NCI-H2227 (cell line): ENCODE measurements at regions not wholly inside any gene's neighbourhood (a gene's known extent, or its start where the extent isn't known, plus 50 kb on each side); places are given as distances from the start of the nearest gene placed in this dataset.
"Not testable (repeated sequence)": the region's sequence is repeated elsewhere in the genome, so short reads cannot be mapped to it uniquely, and the experiment has no call there.

Source experiments
- DNase-seq: peaks from one replicate; lab custom pipeline; 2025; ENCODE audit not compliant: unreplicated experiment; lab: John Stamatoyannopoulos, UW

DNA sequence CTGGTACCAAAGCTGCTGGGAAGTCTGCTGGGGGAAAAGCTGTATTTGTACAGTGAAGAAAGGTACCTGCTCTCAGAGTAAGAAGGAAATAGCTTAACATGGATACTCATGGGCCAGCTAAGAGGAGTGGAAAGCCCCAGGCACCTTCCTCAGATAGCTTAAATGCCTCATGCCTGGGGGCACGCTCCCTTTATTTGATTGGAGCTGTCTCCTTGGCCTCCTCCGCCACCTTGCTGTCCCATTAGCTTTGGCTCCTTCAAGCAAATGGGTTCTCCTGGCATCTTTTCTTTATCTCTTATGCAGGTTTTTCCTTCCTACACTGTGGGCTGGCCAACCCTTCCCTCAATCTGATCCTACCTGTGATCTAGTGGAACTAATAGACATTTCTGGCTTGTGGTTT is 318.5 kb downstream of the SH2D4B start:
- DNase-seq, result no peak

DNA sequence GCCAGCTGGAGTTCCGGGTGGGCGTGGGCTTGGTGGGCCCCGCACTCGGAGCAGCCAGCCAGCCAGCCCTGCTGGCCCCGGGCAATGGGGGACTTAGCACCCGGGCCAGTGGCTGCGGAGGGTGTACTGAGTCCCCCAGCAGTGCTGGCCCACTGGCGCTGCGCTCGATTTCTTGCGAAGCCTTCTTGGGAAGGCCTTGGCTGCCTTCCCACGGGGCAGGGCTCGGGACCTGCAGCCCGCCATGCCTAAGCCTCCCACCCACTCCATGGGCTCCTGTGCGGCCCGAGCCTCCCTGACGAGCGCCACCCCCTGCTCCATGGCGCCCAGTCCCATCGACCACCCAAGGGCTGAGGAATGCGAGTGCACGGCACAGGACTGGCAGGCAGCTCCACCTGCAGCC is 321.6 kb downstream of the SH2D4B start:
- DNase-seq, result not testable (repeated sequence)

DNA sequence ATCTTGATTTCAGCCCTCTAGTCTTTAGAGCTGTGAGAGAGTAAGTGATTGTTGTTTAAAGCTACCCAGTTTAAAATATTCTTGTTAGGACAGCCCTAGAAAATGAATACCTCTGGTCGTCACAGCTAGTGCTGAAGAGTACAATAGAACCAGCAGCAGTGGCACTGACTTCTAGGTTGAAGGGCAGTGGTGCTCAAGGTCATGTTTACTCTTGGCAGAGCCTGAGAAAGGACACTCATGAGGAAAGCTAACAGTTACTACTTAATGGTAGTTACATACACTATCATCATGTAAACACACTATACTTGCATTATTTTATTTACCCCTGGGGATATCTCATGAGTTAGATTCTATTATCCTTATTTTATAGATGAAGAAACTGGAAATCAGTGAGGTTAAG is 323.0 kb downstream of the SH2D4B start:
- no peak for DNase-seq

DNA sequence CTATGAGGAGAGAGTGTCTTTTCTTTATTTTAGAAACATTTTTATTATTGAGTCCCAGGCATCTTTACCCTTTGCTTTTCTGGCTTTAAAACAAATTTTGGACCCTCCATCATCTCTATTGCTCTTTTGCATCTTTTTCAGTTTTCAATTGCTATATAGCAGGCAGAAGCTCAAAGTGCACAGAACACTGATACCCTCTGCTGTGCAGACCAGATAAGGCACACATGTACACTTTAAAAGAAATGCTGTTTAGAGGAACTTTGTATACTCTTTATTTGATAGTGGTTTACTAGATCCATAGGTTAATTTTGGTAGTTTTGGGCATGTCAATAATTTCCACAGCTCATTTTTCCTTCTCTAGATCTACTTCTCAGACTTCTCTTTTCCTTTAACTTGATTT is 324.2 kb downstream of the SH2D4B start:
- no peak for DNase-seq

- DNase-seq, result no peak
Measured at GRCh38 chr10:80870282-80870681, 332.6 kb downstream of the SH2D4B start.

DNA sequence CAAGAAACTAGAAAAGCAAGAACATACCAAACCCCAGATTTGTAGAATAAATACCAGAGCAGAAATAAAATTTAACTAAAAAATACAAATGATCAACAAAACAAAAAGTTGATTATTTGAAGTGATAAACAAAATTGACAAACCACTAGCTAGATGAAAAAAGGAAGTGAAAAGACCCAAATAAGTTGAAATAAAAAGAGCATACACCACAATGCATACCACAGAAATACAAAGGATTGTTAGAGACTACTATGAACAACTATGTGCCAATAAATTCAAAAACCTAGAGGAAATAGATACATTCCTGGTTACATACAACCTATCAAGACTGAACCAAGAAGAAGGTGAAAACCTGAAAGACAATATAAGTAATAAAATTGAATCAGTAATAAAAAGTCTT is 333.4 kb downstream of the SH2D4B start:
- DNase-seq, result no peak

DNA sequence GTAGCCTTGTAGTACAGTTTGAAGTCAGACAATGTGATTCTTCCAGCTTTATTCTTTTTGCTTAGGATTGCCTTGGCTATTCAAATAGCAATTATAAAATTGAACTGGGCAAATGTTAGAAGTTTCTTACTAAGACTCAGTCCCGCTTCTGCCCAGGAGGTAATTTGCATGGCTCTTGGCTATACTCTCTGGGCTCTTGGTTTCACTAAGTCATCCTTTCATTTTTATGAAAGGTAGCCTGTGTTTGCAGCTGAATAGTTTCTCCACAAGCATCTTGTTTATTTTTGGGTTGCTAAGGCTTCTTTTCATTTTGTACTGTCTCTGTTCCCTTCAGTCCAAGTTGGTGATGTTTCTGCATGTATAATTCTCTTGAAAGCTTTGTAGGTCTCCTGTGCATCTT is 340.6 kb downstream of the SH2D4B start:
- no peak for DNase-seq

DNA sequence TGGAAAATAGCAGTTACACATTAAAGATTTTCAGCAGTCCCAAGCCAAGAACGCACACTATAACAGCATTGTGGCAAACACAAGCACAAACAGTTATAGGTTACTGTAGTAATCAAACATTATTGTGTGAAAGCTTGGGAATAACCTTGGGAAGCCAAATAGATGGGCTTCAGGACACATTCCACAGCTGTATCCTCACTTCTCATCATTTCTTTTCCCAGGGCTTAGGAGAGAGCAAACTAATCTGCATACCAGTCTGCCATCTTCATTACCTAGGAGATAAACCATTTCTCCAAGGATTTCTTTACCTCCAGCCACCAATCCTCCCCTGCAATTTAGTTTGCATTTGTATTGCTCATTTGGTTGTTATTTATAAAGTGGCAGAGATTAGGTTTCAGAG is 352.4 kb downstream of the SH2D4B start:
- DNase-seq, result no peak

GRCh38 chr10:80893256-80893655 is 355.6 kb downstream of the SH2D4B start:
- DNase-seq, result no peak

GRCh38 chr10:80894311-80894791 is 356.6 kb downstream of the SH2D4B start:
- DNase-seq, result no peak

DNA sequence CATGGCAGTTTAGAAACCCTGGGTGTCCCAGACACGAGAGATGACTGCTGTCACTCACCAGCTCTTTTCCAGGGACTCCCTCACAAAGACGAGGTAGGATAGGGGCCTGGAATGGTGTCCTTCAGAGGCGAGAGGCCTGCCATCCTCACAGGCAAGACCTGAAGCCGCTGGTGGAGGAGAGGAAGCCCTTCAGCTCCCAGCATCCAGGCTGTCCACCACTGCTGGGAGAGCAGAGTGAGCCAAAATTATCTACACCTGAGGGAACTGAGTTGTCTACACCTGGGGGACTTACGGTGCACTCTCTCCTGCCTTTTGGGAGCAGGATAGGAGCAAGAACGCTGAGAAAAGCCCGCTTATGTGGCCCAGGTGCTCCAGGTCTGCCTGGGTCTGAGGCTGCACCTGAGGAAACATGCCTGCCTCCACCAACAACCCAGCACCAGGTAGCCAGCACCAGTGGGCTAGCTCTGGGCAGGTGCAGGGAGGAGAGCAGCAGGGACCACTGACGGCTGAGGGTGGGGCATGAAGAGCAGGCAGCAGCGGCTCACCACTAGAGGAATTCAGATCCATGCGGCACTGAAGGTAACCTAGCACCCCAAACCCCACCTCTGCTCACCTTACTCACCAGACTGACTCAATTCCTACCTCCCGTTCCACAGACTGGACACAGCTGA is 357.2 kb downstream of the SH2D4B start:
- DNase-seq, result no peak

DNA sequence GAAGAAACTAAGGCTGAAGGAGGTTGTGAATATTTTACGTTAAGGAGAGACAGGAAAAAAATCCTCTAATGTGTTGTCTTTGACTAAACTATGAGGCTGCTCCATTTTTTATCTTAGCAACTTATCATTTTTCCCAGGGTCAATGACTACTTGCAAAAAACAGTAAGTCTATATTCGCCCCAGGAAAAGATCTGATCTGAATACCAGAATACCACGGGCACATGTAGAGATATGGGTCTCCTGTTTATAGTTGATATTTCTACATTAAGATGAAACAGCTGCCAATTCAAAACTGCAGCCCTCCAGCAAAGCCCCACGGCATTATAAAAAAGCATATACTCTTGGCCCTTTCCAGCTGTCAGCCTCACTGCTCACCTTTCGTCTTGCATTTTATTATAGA is 358.4 kb downstream of the SH2D4B start:
- DNase-seq, result no peak

GRCh38 chr10:80896959-80897358 is 359.3 kb downstream of the SH2D4B start:
- no peak for DNase-seq

GRCh38 chr10:80900661-80901060 is 363.0 kb downstream of the SH2D4B start:
- DNase-seq, result no peak

DNA sequence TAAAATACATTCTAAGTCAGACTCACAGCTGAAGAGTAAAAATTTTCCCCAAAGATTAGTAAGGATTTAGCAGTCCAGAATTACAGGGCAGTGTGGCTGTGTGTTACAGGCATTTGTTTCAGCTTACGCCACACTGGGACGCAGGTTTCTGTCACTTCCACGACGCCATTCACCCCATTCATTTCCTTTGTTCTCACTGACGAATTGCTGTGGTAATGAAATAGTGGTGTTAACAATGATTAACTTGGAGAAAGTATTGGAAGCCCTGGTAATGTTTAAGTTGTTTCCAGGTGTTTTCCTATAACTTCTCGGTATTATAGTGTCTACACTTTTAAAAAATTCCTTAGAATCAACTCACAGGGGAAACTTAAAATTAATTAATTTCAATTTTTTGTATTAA is 370.9 kb downstream of the SH2D4B start:
- no peak for DNase-seq

DNA sequence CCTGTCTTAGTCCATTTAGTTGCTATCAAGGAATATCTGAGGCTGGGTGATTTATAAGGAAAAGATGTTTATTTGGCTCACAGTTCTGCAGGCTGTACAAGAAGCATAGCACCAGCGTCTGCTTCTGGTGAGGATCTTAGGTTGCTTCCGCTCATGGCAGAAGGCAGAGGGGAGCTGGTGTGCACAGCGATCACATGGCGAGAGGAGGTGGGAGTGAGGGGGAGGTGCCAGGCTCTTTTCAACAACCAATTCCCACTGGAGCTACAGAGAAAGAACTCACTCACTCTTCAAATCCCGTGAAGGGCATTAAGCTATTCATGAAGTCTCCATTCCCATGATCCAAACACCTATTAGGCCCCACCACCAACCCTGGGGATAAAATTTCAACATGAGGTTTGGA is 371.6 kb downstream of the SH2D4B start:
- DNase-seq, result no peak

- DNase-seq, result no peak
Measured at GRCh38 chr10:80917636-80918035, 379.9 kb downstream of the SH2D4B start.

DNA sequence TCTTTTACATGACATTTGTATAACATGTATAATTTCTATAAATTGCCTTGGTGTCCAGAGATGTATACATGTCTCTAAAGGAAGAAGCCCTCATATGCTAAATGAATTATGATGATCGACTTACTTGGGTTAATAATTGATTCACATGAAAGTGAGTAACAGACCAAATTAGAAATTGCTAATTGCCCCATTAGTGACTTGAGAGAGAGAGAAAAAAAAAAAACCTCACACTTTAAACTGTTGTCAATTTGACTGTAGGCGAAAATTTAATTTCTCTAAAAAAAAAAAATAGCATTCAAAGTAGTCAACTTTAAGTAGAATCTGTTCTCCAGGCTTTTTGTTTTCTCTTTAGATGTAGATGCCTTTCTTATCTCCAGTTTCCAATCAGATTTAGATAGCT is 383.3 kb downstream of the SH2D4B start:
- no peak for DNase-seq

GRCh38 chr10:80924063-80924952 is 386.6 kb downstream of the SH2D4B start:
- DNase-seq, result peak; percentile 49

DNA sequence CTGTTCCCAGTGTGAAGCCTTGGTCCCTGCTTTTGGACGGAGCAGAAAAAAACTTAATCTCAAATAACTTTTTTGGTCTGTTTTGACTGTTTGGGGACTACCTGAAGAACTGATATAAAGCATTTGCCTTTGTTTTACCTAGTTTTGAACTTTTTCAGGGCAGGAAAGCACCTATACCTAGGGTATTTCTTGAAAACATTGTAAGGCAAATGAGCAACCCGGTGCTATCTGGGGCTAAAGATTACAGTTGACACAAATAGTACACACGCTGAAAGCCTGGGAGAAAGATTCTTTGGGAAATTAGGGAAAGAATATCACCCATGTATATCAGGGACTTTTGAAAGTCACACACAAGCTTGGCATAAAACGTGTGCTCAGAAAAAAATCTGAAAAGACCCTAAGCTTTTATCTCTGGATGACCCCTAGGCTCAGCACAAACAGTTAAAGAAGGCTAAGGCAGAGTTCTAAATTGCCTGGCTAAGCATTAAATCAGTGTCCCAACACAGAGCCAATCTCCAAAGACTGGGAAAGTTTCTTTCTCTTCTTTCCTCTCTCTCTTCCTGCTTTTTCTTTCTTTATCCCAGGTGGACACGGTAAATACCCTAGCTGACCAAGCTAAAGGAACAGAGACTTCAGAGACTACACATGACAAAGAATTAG is 389.8 kb downstream of the SH2D4B start:
- no peak for DNase-seq

- DNase-seq, result no peak
Measured at GRCh38 chr10:80938903-80939302, 401.2 kb downstream of the SH2D4B start.
